GM12801 (cell line): ENCODE measurements at regions not wholly inside any gene's neighbourhood (a gene's known extent, or its start where the extent isn't known, plus 50 kb on each side); places are given as distances from the start of the nearest gene placed in this dataset.

Experiments
- TF ChIP-seq, protein P1 (sequence below): IDR thresholded peaks from one replicate; pipeline ENCODE4 v1.5.1; 2011; ENCODE audit warnings: control low read depth; ENCODE audit not compliant: insufficient read length; ENCODE audit errors: extremely low read depth

DNA sequence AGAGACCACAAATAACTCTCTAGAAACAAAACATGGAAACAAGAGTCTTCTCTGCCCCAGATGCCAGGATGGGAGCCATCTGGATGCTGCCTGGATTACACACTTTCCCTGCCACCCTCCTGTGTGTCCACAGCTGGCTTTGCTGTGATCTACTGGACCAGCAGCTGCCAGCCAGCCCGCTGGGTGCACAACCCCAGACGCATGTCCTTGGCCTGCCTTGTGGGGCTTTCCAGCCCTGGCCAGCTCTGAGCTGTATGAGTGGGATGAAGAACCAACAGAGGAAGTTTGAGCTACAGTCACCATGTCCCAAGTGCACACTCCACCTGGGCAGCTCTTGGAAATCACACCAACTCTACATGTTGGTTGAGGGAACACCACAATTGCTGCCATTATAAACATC is 57.0 kb upstream of the TNRC6C start:
- TF ChIP-seq, protein P1, sequence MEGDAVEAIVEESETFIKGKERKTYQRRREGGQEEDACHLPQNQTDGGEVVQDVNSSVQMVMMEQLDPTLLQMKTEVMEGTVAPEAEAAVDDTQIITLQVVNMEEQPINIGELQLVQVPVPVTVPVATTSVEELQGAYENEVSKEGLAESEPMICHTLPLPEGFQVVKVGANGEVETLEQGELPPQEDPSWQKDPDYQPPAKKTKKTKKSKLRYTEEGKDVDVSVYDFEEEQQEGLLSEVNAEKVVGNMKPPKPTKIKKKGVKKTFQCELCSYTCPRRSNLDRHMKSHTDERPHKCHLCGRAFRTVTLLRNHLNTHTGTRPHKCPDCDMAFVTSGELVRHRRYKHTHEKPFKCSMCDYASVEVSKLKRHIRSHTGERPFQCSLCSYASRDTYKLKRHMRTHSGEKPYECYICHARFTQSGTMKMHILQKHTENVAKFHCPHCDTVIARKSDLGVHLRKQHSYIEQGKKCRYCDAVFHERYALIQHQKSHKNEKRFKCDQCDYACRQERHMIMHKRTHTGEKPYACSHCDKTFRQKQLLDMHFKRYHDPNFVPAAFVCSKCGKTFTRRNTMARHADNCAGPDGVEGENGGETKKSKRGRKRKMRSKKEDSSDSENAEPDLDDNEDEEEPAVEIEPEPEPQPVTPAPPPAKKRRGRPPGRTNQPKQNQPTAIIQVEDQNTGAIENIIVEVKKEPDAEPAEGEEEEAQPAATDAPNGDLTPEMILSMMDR = no peak

DNA sequence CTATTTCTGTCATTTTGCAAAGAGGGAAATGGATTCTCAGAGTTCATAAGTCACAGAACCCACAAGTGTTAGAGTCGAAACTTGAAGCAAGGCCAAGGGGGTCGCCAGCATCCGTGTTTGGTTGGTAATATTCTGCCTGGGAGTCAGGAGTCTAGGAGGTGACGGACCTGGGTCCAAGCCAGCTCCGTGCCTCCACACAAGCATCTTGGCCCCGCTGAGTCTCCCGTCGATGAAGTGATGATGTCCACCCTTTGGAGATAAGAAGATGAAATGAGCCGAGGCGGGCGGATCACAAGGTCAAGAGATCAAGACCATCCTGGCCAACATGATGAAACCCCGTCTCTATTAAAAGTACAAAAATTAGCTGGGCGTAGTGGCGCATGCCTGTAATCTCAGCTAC is 53.2 kb upstream of the TNRC6C start:
- TF ChIP-seq, protein P1 = no peak

DNA sequence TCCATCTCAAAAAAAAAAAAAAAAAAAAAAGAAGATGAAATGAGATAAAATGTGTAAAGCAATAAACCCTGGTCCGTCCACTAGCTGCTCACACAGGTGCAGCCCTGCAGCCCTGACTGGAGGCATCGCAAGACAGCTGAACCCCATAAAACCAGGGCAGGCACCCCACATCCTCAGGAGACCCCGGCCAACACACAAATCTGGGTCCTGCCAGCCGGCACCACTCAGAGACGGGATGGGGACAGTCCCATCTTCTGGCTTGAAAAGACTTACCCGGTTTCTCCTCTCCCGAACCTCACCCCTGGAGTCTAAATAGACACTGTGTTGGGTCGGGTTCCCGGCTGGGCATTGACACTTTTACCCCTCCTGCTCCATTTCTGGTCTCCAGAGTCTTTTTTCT is 52.7 kb upstream of the TNRC6C start:
- TF ChIP-seq, protein P1 = no peak

DNA sequence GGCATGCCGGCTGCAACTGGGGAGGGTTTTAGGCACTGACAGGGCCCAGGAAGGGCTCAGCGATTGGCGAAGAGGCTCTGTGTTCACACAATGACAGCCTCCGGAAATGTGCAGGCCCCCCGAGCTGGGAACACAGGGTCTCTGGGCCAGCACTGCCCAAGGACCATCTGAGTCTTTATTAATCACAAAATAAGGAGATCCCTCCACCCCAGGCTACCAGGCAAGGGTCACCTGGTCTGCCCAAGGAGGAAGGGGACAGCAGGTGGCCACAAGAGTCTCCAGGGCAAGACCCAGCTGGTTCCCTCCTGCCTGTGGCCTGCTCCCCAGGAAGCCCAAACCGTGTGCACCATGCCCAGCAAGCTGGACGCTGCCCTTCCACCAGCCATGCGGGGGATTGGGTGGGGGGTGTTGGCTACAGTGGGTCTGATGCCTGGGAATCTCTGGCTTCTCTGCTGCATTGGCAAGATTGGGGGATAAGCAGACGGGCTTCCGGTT is 52.1 kb upstream of the TNRC6C start:
- TF ChIP-seq, protein P1 = no peak

DNA sequence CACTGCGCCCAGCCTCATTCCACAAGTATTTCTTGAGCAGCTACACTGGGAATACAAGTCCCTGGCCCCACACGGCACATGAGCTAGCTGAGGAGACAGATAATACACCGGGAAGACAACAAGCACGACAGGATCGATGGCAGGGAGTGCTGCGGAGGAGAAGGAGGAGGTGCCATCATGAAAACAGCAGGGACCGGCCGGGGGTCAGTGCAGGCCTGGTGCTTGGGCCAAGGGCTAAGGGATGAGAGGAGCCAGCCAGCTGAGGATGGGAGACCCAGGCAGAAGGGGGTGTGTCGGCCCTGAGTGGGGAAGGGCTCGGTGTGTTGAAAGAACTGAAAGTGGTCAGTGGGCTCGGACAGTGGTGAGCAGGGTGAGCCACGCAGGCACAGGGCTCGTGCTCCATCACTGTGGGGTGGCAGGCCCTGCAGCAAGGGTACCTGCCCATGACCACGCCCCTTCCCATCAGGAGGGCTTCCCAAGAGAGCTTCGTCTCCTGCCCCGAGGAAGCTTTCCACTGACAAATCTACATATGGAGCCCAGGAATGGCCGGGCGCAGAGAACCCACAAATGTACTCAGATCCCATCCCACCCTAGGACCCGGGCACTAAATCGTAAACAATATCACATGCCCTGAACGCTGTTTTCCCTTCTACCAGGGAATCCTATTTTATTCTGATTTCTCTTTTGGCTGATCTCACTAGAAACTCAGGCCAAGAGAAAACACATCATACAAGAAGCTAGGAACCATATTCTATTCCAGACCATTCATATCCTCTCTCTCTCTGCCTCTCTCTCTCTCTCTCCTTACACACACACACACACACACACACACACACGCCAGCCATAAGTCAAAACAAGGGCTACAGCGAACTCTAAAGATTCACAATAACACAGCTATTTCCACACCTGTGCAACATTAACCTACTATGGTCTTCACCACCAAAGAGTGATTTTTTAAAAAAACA is 50.7 kb upstream of the TNRC6C start:
- TF ChIP-seq, protein P1 = no peak

DNA sequence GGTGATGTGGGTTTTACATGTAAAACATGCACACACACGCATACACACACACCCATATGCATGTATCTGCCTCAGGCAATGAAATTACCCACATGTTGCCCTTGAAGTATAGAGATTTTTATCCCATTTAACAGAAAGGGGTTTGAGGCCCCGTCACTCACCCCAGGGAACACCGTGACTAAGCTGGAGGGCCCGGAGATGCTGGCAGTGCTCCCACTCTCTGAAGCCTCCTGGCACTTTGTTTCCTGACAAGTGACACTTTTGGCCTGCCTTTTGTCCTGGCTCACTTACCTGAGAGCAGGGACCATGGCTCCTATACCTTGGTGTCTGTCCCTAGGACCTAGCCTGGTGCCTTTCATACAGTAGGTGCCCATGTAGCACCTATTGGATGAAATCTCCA is 50.0 kb upstream of the TNRC6C start:
- TF ChIP-seq, protein P1 = no peak
